GM12891 (cell line): ENCODE measurements at regions not wholly inside any gene's neighbourhood (a gene's known extent, or its start where the extent isn't known, plus 50 kb on each side); places are given as distances from the start of the nearest gene placed in this dataset.

Source experiments
- DNase-seq: peaks from one replicate; pipeline ENCODE4 v3.0.0; 2011; ENCODE audit warnings: low spot score; ENCODE audit not compliant: insufficient read length
- FAIRE-seq: peaks from 2 replicates; lab custom pipeline; 2011; peaks lifted over from hg19 to GRCh38; lab: Jason Lieb, UNC
- PAX5 ChIP-seq: IDR thresholded peaks from 2 replicates; pipeline ENCODE4 v1.6.1; 2011; ENCODE audit warnings: low read length, moderate library complexity, mild to moderate bottlenecking; ENCODE audit not compliant: insufficient read depth, severe bottlenecking
- POLR2A ChIP-seq: IDR thresholded peaks from 2 replicates; pipeline ENCODE4 v1.6.1; 2011; ENCODE audit warnings: low read depth, low read length, control low read depth
- POLR2AphosphoS5 ChIP-seq: IDR thresholded peaks from 2 replicates; pipeline ENCODE4 v1.6.1; 2011; ENCODE audit warnings: low read depth, low read length, control low read depth
- POU2F2 ChIP-seq: IDR thresholded peaks from 2 replicates; pipeline ENCODE4 v1.6.1; 2011; ENCODE audit warnings: low read depth, mild to moderate bottlenecking, control low read depth, low read length, moderate library complexity
- SPI1 ChIP-seq: IDR thresholded peaks from 2 replicates; pipeline ENCODE4 v1.6.1; 2011; ENCODE audit warnings: low read depth, low read length, control low read depth
- TAF1 ChIP-seq: IDR thresholded peaks from 2 replicates; pipeline ENCODE4 v1.6.1; 2011; ENCODE audit warnings: low read depth, low read length, control low read depth

GRCh38 chrX:68937581-68937980 is 108.8 kb downstream of the EFNB1 start:
- FAIRE-seq, result no peak

GRCh38 chrX:68936608-68937007 is 107.8 kb downstream of the EFNB1 start:
- FAIRE-seq, result no peak
- no peak for TF ChIP-seq POLR2AphosphoS5
- TF ChIP-seq PAX5, result no peak
- no peak for TF ChIP-seq TAF1
- no peak for TF ChIP-seq POU2F2
- no peak for TF ChIP-seq SPI1
- TF ChIP-seq POLR2A, result no peak
- no peak for DNase-seq

More at GRCh38 chrX:68937581-68937980, 108.8 kb downstream of the EFNB1 start:
- DNase-seq, result no peak
- TF ChIP-seq PAX5 (no peak), SPI1 (no peak), POLR2AphosphoS5 (no peak), POLR2A (no peak), POU2F2 (no peak), TAF1 (no peak)

- no peak for TF ChIP-seq TAF1
- DNase-seq, result no peak
- FAIRE-seq, result no peak
Measured at GRCh38 chrX:68936126-68936525, 107.3 kb downstream of the EFNB1 start.

- FAIRE-seq, result no peak
- no peak for TF ChIP-seq TAF1
- TF ChIP-seq SPI1, result no peak
- TF ChIP-seq PAX5, result no peak
- no peak for TF ChIP-seq POU2F2
- TF ChIP-seq POLR2A, result no peak
- no peak for TF ChIP-seq POLR2AphosphoS5
- DNase-seq, result no peak
Measured at GRCh38 chrX:68935362-68935761, 106.5 kb downstream of the EFNB1 start.

- no peak for TF ChIP-seq SPI1
- TF ChIP-seq POLR2A, result no peak
- no peak for TF ChIP-seq PAX5
- TF ChIP-seq TAF1, result no peak
- TF ChIP-seq POU2F2, result no peak
- no peak for TF ChIP-seq POLR2AphosphoS5
- DNase-seq (no peak), FAIRE-seq (no peak)
Measured at GRCh38 chrX:68934922-68935321, 106.1 kb downstream of the EFNB1 start.

- FAIRE-seq (no peak), DNase-seq (no peak)
- no peak for TF ChIP-seq TAF1
Measured at GRCh38 chrX:68934421-68934820, 105.6 kb downstream of the EFNB1 start.

- DNase-seq (no peak), FAIRE-seq (no peak)
- TF ChIP-seq POU2F2 (no peak), TAF1 (no peak), PAX5 (no peak), POLR2AphosphoS5 (no peak), SPI1 (no peak), POLR2A (no peak)
Measured at GRCh38 chrX:68932611-68933010, 103.8 kb downstream of the EFNB1 start.

- FAIRE-seq (no peak), DNase-seq (no peak)
- TF ChIP-seq POU2F2, result no peak
- no peak for TF ChIP-seq SPI1
- no peak for TF ChIP-seq POLR2AphosphoS5
Measured at GRCh38 chrX:68931345-68931744, 102.5 kb downstream of the EFNB1 start.

- no peak for FAIRE-seq
- no peak for DNase-seq
- TF ChIP-seq POLR2AphosphoS5, result no peak
- TF ChIP-seq SPI1, result no peak
- TF ChIP-seq POU2F2, result no peak
- TF ChIP-seq TAF1, result no peak
- TF ChIP-seq PAX5, result no peak
- TF ChIP-seq POLR2A, result no peak
Measured at GRCh38 chrX:68930542-68931317, 101.9 kb downstream of the EFNB1 start.

GRCh38 chrX:68929332-68930150 is 100.7 kb downstream of the EFNB1 start:
- FAIRE-seq (no peak), DNase-seq (no peak)
- no peak for TF ChIP-seq PAX5
- no peak for TF ChIP-seq POLR2AphosphoS5
- TF ChIP-seq POLR2A, result no peak
- TF ChIP-seq POU2F2, result no peak
- TF ChIP-seq TAF1, result no peak
- TF ChIP-seq SPI1, result no peak
